H9 (cell line): ENCODE measurements at regions not wholly inside any gene's neighbourhood (a gene's known extent, or its start where the extent isn't known, plus 50 kb on each side); places are given as distances from the start of the nearest gene placed in this dataset.

Experiments
- DNase-seq: peaks from one replicate; pipeline ENCODE4 v3.0.0-alpha.2; 2017
- H2AFZ ChIP-seq: one replicate; pipeline ENCODE4 v1.6.1; 2013; ENCODE audit warnings: mild to moderate bottlenecking, low read length, control low read depth, moderate library complexity
- H2AK5ac ChIP-seq: 2 replicates; pipeline ENCODE4 v1.6.1; 2013; ENCODE audit warnings: low read length, control low read depth, mixed read lengths; ENCODE audit not compliant: insufficient read length
- H2BK120ac ChIP-seq: one replicate; pipeline ENCODE4 v1.6.1; 2013; ENCODE audit warnings: low read depth, mild to moderate bottlenecking, low read length, control low read depth, inconsistent platforms; ENCODE audit not compliant: poor library complexity, severe bottlenecking
- H2BK12ac ChIP-seq: 2 replicates; pipeline ENCODE4 v1.6.1; 2013; ENCODE audit warnings: low read length, control low read depth, mixed read lengths, low read depth; ENCODE audit not compliant: insufficient read length
- H2BK15ac ChIP-seq: 2 replicates; pipeline ENCODE4 v1.6.1; 2013; ENCODE audit warnings: low read depth, low read length, control low read depth
- H2BK20ac ChIP-seq: one replicate; pipeline ENCODE4 v1.6.1; 2013; ENCODE audit warnings: low read depth, mild to moderate bottlenecking, low read length, control low read depth, inconsistent platforms; ENCODE audit not compliant: poor library complexity, severe bottlenecking
- H2BK5ac ChIP-seq: 2 replicates; pipeline ENCODE4 v1.6.1; 2013; ENCODE audit warnings: low read length, control low read depth, mixed read lengths; ENCODE audit not compliant: insufficient read length
- H3K14ac ChIP-seq: 2 replicates; pipeline ENCODE4 v1.6.1; 2013; ENCODE audit warnings: low read length, control low read depth; ENCODE audit not compliant: insufficient read depth
- H3K18ac ChIP-seq: 2 replicates; pipeline ENCODE4 v1.6.1; 2013; ENCODE audit warnings: low read depth, mild to moderate bottlenecking, mixed read lengths, low read length, control low read depth; ENCODE audit not compliant: insufficient read length
- H3K23ac ChIP-seq: 2 replicates; pipeline ENCODE4 v1.6.1; 2013; ENCODE audit warnings: low read length, control low read depth, mixed read lengths, low read depth; ENCODE audit not compliant: insufficient read length
- H3K23me2 ChIP-seq: 2 replicates; pipeline ENCODE4 v1.6.1; 2013; ENCODE audit warnings: low read depth, mild to moderate bottlenecking, mixed read lengths, low read length, control low read depth; ENCODE audit not compliant: insufficient read length, poor library complexity, severe bottlenecking
- H3K27ac ChIP-seq: 2 replicates; pipeline ENCODE4 v1.5.1; 2013; ENCODE audit warnings: low read length, control low read depth, mixed read lengths, low read depth; ENCODE audit not compliant: insufficient read length
- H3K27me3 ChIP-seq: 2 replicates; pipeline ENCODE4 v1.6.1; 2013; ENCODE audit warnings: low read length, control low read depth, inconsistent platforms; ENCODE audit not compliant: insufficient read depth
- H3K4ac ChIP-seq: 2 replicates; pipeline ENCODE4 v1.6.1; 2013; ENCODE audit warnings: low read depth, mild to moderate bottlenecking, control low read depth, inconsistent platforms, low read length, moderate library complexity
- H3K4me1 ChIP-seq: 2 replicates; pipeline ENCODE4 v1.6.1; 2013; ENCODE audit warnings: low read length, control low read depth, inconsistent platforms; ENCODE audit not compliant: insufficient read depth
- H3K4me2 ChIP-seq: 2 replicates; pipeline ENCODE4 v1.6.1; 2013; ENCODE audit warnings: low read length, control low read depth, mixed read lengths; ENCODE audit not compliant: insufficient read length, insufficient read depth
- H3K56ac ChIP-seq: 2 replicates; pipeline ENCODE4 v1.6.1; 2013; ENCODE audit warnings: low read depth, mild to moderate bottlenecking, mixed read lengths, low read length, control low read depth; ENCODE audit not compliant: insufficient read length
- H3K79me1 ChIP-seq: 2 replicates; pipeline ENCODE4 v1.6.1; 2013; ENCODE audit warnings: low read depth, mild to moderate bottlenecking, moderate library complexity, low read length, control low read depth, inconsistent platforms; ENCODE audit not compliant: insufficient read depth, poor library complexity, severe bottlenecking
- H3K79me2 ChIP-seq: 2 replicates; pipeline ENCODE4 v1.6.1; 2013; ENCODE audit warnings: low read length, control low read depth, inconsistent platforms; ENCODE audit not compliant: insufficient read depth
- H3K9ac ChIP-seq: 2 replicates; pipeline ENCODE4 v1.6.1; 2013; ENCODE audit warnings: low read length, control low read depth, mixed read lengths; ENCODE audit not compliant: insufficient read length; ENCODE audit errors: extremely low read depth
- H3K9me3 ChIP-seq: one replicate; pipeline ENCODE4 v1.6.1; 2013; ENCODE audit warnings: low read depth, low read length, inconsistent platforms; ENCODE audit not compliant: control insufficient read depth
- H3T11ph ChIP-seq: one replicate; pipeline ENCODE4 v1.6.1; 2013; ENCODE audit warnings: mild to moderate bottlenecking, low read length, control low read depth, inconsistent platforms
- H4K20me1 ChIP-seq: one replicate; pipeline ENCODE4 v1.6.1; 2013; ENCODE audit not compliant: control insufficient read depth, insufficient read length, insufficient read depth
- H4K5ac ChIP-seq: 2 replicates; pipeline ENCODE4 v1.6.1; 2013; ENCODE audit warnings: low read depth, mild to moderate bottlenecking, mixed read lengths, low read length, control low read depth; ENCODE audit not compliant: insufficient read length
- H4K8ac ChIP-seq: replicated peaks from 2 replicates; pipeline ENCODE4 v1.6.1; 2013; ENCODE audit warnings: low read length, control low read depth, mixed read lengths, low read depth; ENCODE audit not compliant: insufficient read length
- H4K91ac ChIP-seq: 2 replicates; pipeline ENCODE4 v1.6.1; 2013; ENCODE audit warnings: low read depth, mild to moderate bottlenecking, moderate library complexity, mixed read lengths, low read length, control low read depth; ENCODE audit not compliant: insufficient read length
- H3K27ac Mint-ChIP-seq, 3 experiments: 2 replicates in 2 of 3; 3 replicates in 1 of 3; pipeline ENCODE4 v1.8.0; 2020 to 2021; ENCODE audit warnings: mixed read lengths in 3 of 3, mild to moderate bottlenecking in 1 of 3, moderate library complexity in 1 of 3
- H3K27me3 Mint-ChIP-seq: 2 replicates; pipeline ENCODE4 v1.8.0; 2021; ENCODE audit warnings: low read depth, mild to moderate bottlenecking, moderate library complexity, mixed read lengths
- H3K36me3 Mint-ChIP-seq, 3 experiments: 2 replicates in 2 of 3; 3 replicates in 1 of 3; pipeline ENCODE4 v1.8.0; 2020 to 2021; ENCODE audit warnings: low read depth in 3 of 3, mixed read lengths in 3 of 3; ENCODE audit not compliant: insufficient read depth in 1 of 3
- H3K4me1 Mint-ChIP-seq, 2 experiments: 2 replicates each; pipeline ENCODE4 v1.8.0; 2020; ENCODE audit warnings: mixed read lengths in 2 of 2
- H3K4me3 Mint-ChIP-seq, 2 experiments: 2 replicates in 1 of 2; 3 replicates in 1 of 2; pipeline ENCODE4 v1.8.0; 2020 to 2021; ENCODE audit warnings: mild to moderate bottlenecking in 2 of 2, mixed read lengths in 2 of 2, moderate library complexity in 1 of 2
- H3K9me3 Mint-ChIP-seq, 2 experiments: 2 replicates in 1 of 2; 3 replicates in 1 of 2; pipeline ENCODE4 v1.8.0; 2020; ENCODE audit warnings: mild to moderate bottlenecking in 2 of 2, mixed read lengths in 2 of 2, moderate library complexity in 1 of 2
- WGBS: extraction: QIAGEN DNeasy Blood & Tissue Kit; methylation state at CpG from one replicate; pipeline ENCODE4 v1.1.7; 2013; ENCODE audit warnings: missing lambda C conversion rate, low lambda C conversion rate, mixed read lengths; ENCODE audit not compliant: insufficient read length; ENCODE audit errors: extremely low coverage; 5-methylcytosine and 5-hydroxymethylcytosine counted together
- TF ChIP-seq, protein P1 (sequence below): fragments of 200-600 bp; sonication (generic); conservative IDR thresholded peaks from 3 replicates; pipeline ENCODE4 v1.8.0; 2021; ENCODE audit warnings: antibody characterized with exemption, mild to moderate bottlenecking

DNA sequence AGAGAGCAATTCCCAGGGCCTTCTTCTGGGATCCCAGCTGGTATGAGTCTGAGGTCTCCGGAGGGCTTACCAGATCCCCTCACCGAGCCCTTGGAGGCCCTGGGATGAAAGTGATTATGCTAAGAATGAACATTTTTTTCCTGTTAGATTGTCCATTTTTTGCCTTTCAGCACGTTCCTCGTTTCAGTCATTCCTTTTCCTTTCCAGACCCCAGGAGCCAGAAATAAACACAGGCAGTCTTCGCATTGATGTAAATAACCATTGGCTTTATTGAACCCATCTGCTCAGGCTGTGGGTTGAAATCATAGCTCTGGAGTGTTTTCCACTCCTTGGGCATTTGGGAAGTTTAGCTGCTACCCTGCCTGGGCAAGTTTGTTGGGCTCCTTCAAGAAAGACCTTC is 320.9 kb upstream of the AUTS2 start:
- Histone ChIP-seq H3K4me1 (no peaks in the 10 kb centered on the region), H3K4me2 (no peak overlapping the region), H3K9ac (no peak overlapping the region), H4K8ac (no peak overlapping the region), H3K56ac (no peak overlapping the region), H3K27me3 (no peaks in the 10 kb centered on the region), H3K18ac (no peak overlapping the region), H2BK12ac (no peak overlapping the region), H2AFZ (no peak overlapping the region), H3K79me1 (no peaks in the 10 kb centered on the region), H3K79me2 (no peaks in the 10 kb centered on the region), H4K5ac (no peak overlapping the region), H2BK15ac (no peak overlapping the region), H2AK5ac (no peak overlapping the region), H2BK120ac (no peak overlapping the region), H4K20me1 (no peaks in the 10 kb centered on the region), H3K27ac (no peak overlapping the region), H3K9me3 (no peaks in the 10 kb centered on the region), H3T11ph (no peak overlapping the region), H3K14ac (no peak overlapping the region), H3K23me2 (no peaks in the 10 kb centered on the region), H2BK20ac (no peak overlapping the region), H3K4ac (no peak overlapping the region), H2BK5ac (no peak overlapping the region), H3K23ac (no peak overlapping the region), H4K91ac (no peak overlapping the region)
- Mint-ChIP-seq H3K36me3 (peaks cover 2 to 10% (median 2%) of the 10 kb centered on the region in 3 experiments; a peak in 5 of 7 replicates), H3K9me3 (peaks cover 11 to 13% of the 10 kb centered on the region in 2 experiments), H3K4me1 (peaks cover 6% of the 10 kb centered on the region in 2 experiments), H3K4me3 (no peak overlapping the region), H3K27me3 (peaks cover 50% of the 10 kb centered on the region), H3K27ac (no peak overlapping the region)
- no CpG with 5 or more reads among the region's 5 CpGs for WGBS
- TF ChIP-seq, protein P1, sequence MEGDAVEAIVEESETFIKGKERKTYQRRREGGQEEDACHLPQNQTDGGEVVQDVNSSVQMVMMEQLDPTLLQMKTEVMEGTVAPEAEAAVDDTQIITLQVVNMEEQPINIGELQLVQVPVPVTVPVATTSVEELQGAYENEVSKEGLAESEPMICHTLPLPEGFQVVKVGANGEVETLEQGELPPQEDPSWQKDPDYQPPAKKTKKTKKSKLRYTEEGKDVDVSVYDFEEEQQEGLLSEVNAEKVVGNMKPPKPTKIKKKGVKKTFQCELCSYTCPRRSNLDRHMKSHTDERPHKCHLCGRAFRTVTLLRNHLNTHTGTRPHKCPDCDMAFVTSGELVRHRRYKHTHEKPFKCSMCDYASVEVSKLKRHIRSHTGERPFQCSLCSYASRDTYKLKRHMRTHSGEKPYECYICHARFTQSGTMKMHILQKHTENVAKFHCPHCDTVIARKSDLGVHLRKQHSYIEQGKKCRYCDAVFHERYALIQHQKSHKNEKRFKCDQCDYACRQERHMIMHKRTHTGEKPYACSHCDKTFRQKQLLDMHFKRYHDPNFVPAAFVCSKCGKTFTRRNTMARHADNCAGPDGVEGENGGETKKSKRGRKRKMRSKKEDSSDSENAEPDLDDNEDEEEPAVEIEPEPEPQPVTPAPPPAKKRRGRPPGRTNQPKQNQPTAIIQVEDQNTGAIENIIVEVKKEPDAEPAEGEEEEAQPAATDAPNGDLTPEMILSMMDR, result no peak
- DNase-seq, result no peak
